Mesothelial cell of epicardium (in vitro differentiated cells): ENCODE measurements at regions not wholly inside any gene's neighbourhood (a gene's known extent, or its start where the extent isn't known, plus 50 kb on each side); places are given as distances from the start of the nearest gene placed in this dataset.
A peak's percentile ranks its signal among the peaks of the same experiment; 100 is the strongest.

ENCODE experiments used
- DNase-seq, 2 experiments: peaks; one replicate each; pipeline ENCODE4 v3.0.0; 2021; ENCODE audit warnings: low spot score in 2 of 2; ENCODE audit not compliant: unreplicated experiment in 2 of 2
- H3K27ac Mint-ChIP-seq: 2 replicates; pipeline ENCODE4 v1.8.0; 2021; ENCODE audit warnings: mixed read lengths
- H3K27me3 Mint-ChIP-seq: 2 replicates; pipeline ENCODE4 v1.8.0; 2021; ENCODE audit warnings: low read depth, mixed read lengths
- H3K36me3 Mint-ChIP-seq: 2 replicates; pipeline ENCODE4 v1.8.0; 2021; ENCODE audit warnings: mixed read lengths
- H3K4me1 Mint-ChIP-seq: 2 replicates; pipeline ENCODE4 v1.8.0; 2021; ENCODE audit warnings: mixed read lengths
- H3K4me3 Mint-ChIP-seq: 2 replicates; pipeline ENCODE4 v1.8.0; 2021; ENCODE audit warnings: mild to moderate bottlenecking, moderate library complexity, mixed read lengths
- H3K9me3 Mint-ChIP-seq: 2 replicates; pipeline ENCODE4 v1.8.0; 2021; ENCODE audit warnings: mixed read lengths
- CTCF ChIP-seq: fragments of 200-600 bp; sonication (generic); IDR thresholded peaks from one replicate; pipeline ENCODE4 v1.5.0; 2021; ENCODE audit warnings: antibody characterized with exemption; ENCODE audit not compliant: unreplicated experiment

GRCh38 chr3:124358156-124358555 is 366.2 kb upstream of the ROPN1 start:
- TF ChIP-seq CTCF: no peak
- Mint-ChIP-seq H3K27ac (no peak overlapping the region), H3K27me3 (peaks cover 9% of the 10 kb centered on the region), H3K4me3 (no peak overlapping the region), H3K4me1 (peaks cover 37% of the 10 kb centered on the region), H3K36me3 (peaks cover 9% of the 10 kb centered on the region), H3K9me3 (peaks cover 4% of the 10 kb centered on the region)
- DNase-seq: no peak

GRCh38 chr3:124360155-124360554 is 368.2 kb upstream of the ROPN1 start:
- peaks cover 55% of the 10 kb centered on the region for H3K4me1 Mint-ChIP-seq
- H3K36me3 Mint-ChIP-seq: peaks cover 9% of the 10 kb centered on the region
- peaks cover 2% of the 10 kb centered on the region for H3K27me3 Mint-ChIP-seq
- DNase-seq: no peak
- TF ChIP-seq CTCF: no peak
- peak overlapping the region; percentile 92 for H3K27ac Mint-ChIP-seq
- H3K4me3 Mint-ChIP-seq: no peak overlapping the region
- peaks cover 4% of the 10 kb centered on the region for H3K9me3 Mint-ChIP-seq

DNA sequence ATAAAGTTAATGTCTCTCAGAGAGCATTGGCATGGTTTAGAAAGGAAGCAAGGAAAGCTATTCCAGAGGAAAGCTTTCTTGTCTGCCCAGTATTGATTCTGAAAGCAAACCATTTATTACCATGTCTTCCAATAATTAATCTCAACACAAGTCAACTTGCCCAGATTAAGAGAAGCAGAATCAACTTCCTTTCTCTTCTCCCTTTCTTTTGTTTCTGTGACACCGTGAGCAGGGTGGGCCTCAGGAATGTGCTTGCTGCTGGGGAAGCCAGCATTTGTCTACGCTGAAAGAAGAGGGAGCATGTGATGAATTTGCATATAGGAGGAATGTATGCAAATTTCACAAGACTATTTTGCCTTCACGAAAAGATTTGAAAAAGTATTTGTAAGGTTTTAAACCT is 368.6 kb upstream of the ROPN1 start:
- H3K36me3 Mint-ChIP-seq: peaks cover 10% of the 10 kb centered on the region
- H3K27ac Mint-ChIP-seq: peak overlapping the region; percentile 92
- no peak for TF ChIP-seq CTCF
- H3K4me1 Mint-ChIP-seq: peaks cover 55% of the 10 kb centered on the region
- H3K4me3 Mint-ChIP-seq: peak overlapping the region; percentile 3
- no peak for DNase-seq
- H3K27me3 Mint-ChIP-seq: peaks cover 2% of the 10 kb centered on the region
- peaks cover 4% of the 10 kb centered on the region for H3K9me3 Mint-ChIP-seq

DNA sequence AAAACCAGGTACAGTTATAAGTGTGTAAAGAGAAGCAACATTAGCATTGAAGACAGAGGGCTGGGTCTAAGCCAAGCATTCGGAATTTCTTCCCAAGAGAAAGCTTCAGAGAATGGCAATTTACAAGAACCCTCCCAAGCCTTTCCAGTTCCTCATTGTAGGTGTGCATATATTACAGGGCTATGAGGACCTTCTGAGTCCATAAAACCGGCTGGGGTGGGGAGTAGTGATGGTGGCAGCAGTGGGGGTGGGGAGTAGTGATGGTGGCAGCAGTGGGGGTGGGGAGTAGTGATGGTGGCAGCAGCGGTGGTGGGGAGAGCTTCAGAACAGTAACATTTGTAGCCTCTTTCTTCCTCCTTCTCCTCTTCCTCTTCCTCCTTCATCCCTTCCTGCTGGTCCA is 368.7 kb upstream of the UMPS start:
- DNase-seq: no peak
- Mint-ChIP-seq H3K27ac (peak overlapping the region; percentile 16), H3K36me3 (peaks cover 13% of the 10 kb centered on the region), H3K9me3 (peaks cover 3% of the 10 kb centered on the region), H3K4me1 (peaks cover 55% of the 10 kb centered on the region), H3K4me3 (no peak overlapping the region), H3K27me3 (peaks cover 2% of the 10 kb centered on the region)
- no peak for TF ChIP-seq CTCF

- no peaks in the 10 kb centered on the region for H3K9me3 Mint-ChIP-seq
- H3K27me3 Mint-ChIP-seq: no peaks in the 10 kb centered on the region
- H3K4me3 Mint-ChIP-seq: no peak overlapping the region
- DNase-seq: no peak
- TF ChIP-seq CTCF: no peak
- peaks cover 55% of the 10 kb centered on the region for H3K4me1 Mint-ChIP-seq
- H3K36me3 Mint-ChIP-seq: peaks cover 5% of the 10 kb centered on the region
- H3K27ac Mint-ChIP-seq: no peak overlapping the region
These were observed 367.8 kb upstream of the UMPS start for GRCh38 chr3:124362455-124362854.

- DNase-seq: no peak
- H3K4me3 Mint-ChIP-seq: no peak overlapping the region
- no peak for TF ChIP-seq CTCF
- H3K9me3 Mint-ChIP-seq: no peaks in the 10 kb centered on the region
- peaks cover 4% of the 10 kb centered on the region for H3K36me3 Mint-ChIP-seq
- peak overlapping the region; percentile 78 for H3K27ac Mint-ChIP-seq
- H3K27me3 Mint-ChIP-seq: no peaks in the 10 kb centered on the region
- peaks cover 53% of the 10 kb centered on the region for H3K4me1 Mint-ChIP-seq
These were observed 366.8 kb upstream of the UMPS start for GRCh38 chr3:124363476-124363875.
